ENCODE measurements at regions not wholly inside any gene's neighbourhood (a gene's known extent, or its start where the extent isn't known, plus 50 kb on each side); places are given as distances from the start of the nearest gene placed in this dataset.

- no peak for DNase-seq
- no peaks in the 10 kb centered on the region for H3K36me3 ChIP-seq
- intact Hi-C loops (cut with DNase I; ENCODE audit: low total_unique reads): no loop called here
Measured at GRCh38 chr3:72058493-72059081, 273.6 kb upstream of the PROK2 start.

GRCh38 chr3:72055436-72055835, 270.5 kb upstream of the PROK2 start:
- TF ChIP-seq CTCF (IDR thresholded peaks at IDR 0.05): no peak
- intact Hi-C loops (cut with DNase I; ENCODE audit: low total_unique reads): no loop called here
- Histone ChIP-seq H3K9me3 (no peaks in the 10 kb centered on the region), H3K4me1 (peaks cover 0 to 6% (median 0%) of the 10 kb centered on the region in 4 donors), H3K27me3 (no peaks in the 10 kb centered on the region), H3K4me3 (no peak overlapping the region), H3K36me3 (no peaks in the 10 kb centered on the region), H3K27ac (no peak overlapping the region)
- no peak for DNase-seq

More at GRCh38 chr3:72058493-72059081, 273.6 kb upstream of the PROK2 start:
- H3K4me1 ChIP-seq: peaks cover 0 to 6% (median 0%) of the 10 kb centered on the region in 4 donors
- H3K27ac ChIP-seq: no peak overlapping the region
- H3K27me3 ChIP-seq: no peaks in the 10 kb centered on the region
- TF ChIP-seq CTCF (IDR thresholded peaks at IDR 0.05): no peak
- H3K4me3 ChIP-seq: no peak overlapping the region
- peaks cover 0 to 5% (median 4%) of the 10 kb centered on the region in 3 donors for H3K9me3 ChIP-seq

GRCh38 chr3:72054976-72055375, 270.0 kb upstream of the PROK2 start:
- H3K4me1 ChIP-seq: peaks cover 0 to 6% (median 0%) of the 10 kb centered on the region in 4 donors
- H3K9me3 ChIP-seq: no peaks in the 10 kb centered on the region
- H3K4me3 ChIP-seq: no peak overlapping the region
- intact Hi-C loops (cut with DNase I; ENCODE audit: low total_unique reads): no loop called here
- no peak overlapping the region for H3K27ac ChIP-seq
- DNase-seq: no peak
- TF ChIP-seq CTCF (IDR thresholded peaks at IDR 0.05): no peak
- H3K27me3 ChIP-seq: no peaks in the 10 kb centered on the region
- no peaks in the 10 kb centered on the region for H3K36me3 ChIP-seq

GRCh38 chr3:72052841-72053409, 268.0 kb upstream of the PROK2 start:
- no peak for DNase-seq
- Histone ChIP-seq H3K4me3 (no peak overlapping the region), H3K27ac (no peak overlapping the region), H3K9me3 (no peaks in the 10 kb centered on the region), H3K4me1 (no peaks in the 10 kb centered on the region), H3K36me3 (no peaks in the 10 kb centered on the region), H3K27me3 (no peaks in the 10 kb centered on the region)
- no peak for TF ChIP-seq CTCF (IDR thresholded peaks at IDR 0.05)
- intact Hi-C loops (cut with DNase I; ENCODE audit: low total_unique reads): no loop called here

- Histone ChIP-seq H3K9me3 (no peaks in the 10 kb centered on the region), H3K27me3 (no peaks in the 10 kb centered on the region), H3K27ac (no peak overlapping the region), H3K4me3 (no peak overlapping the region), H3K4me1 (no peaks in the 10 kb centered on the region), H3K36me3 (no peaks in the 10 kb centered on the region)
- TF ChIP-seq CTCF (IDR thresholded peaks at IDR 0.05): no peak
- no peak for DNase-seq
- intact Hi-C loops (cut with DNase I; ENCODE audit: low total_unique reads): no loop called here
Measured at GRCh38 chr3:72050771-72051170, 265.8 kb upstream of the PROK2 start.

Data from tibial artery (tissue), 4 donors.